Central memory CD8-positive, alpha-beta T cell (primary cell): ENCODE measurements at regions not wholly inside any gene's neighbourhood (a gene's known extent, or its start where the extent isn't known, plus 50 kb on each side); places are given as distances from the start of the nearest gene placed in this dataset.
"Not testable (repeated sequence)": the region's sequence is repeated elsewhere in the genome, so short reads cannot be mapped to it uniquely, and the experiment has no call there.

ENCODE experiments used
- ATAC-seq: fragments of 150-1000 bp; cut with Tn5 transposase; replicated peaks from 2 replicates; pipeline ENCODE4 v1.10.0; 2022; ENCODE audit warnings: mild to moderate bottlenecking, moderate FRiP score, moderate number of reproducible peaks; ENCODE audit not compliant: poor library complexity, severe bottlenecking; ENCODE audit errors: extremely low read depth
- DNase-seq, 2 donors: peaks; one replicate each; pipeline ENCODE4 v3.0.0; 2021; ENCODE audit warnings: low spot score in 2 of 2
- H3K27ac Mint-ChIP-seq: one replicate; pipeline ENCODE4 v1.8.0; 2022; ENCODE audit warnings: low read depth, mild to moderate bottlenecking, moderate library complexity, mixed read lengths
- H3K27me3 Mint-ChIP-seq: one replicate; pipeline ENCODE4 v1.8.0; 2022; ENCODE audit warnings: mixed read lengths
- H3K36me3 Mint-ChIP-seq: one replicate; pipeline ENCODE4 v1.8.0; 2022; ENCODE audit warnings: mild to moderate bottlenecking, moderate library complexity, mixed read lengths; ENCODE audit not compliant: insufficient read depth
- H3K4me1 Mint-ChIP-seq: one replicate; pipeline ENCODE4 v1.8.0; 2022; ENCODE audit warnings: mixed read lengths
- H3K4me3 Mint-ChIP-seq: one replicate; pipeline ENCODE4 v1.8.0; 2022; ENCODE audit warnings: mild to moderate bottlenecking, moderate library complexity, mixed read lengths
- H3K9me3 Mint-ChIP-seq: one replicate; pipeline ENCODE4 v1.8.0; 2022; ENCODE audit warnings: mixed read lengths

- ATAC-seq (no peak), DNase-seq (no peak)
- no peaks in the 10 kb centered on the region for H3K9me3 Mint-ChIP-seq
- H3K27me3 Mint-ChIP-seq, result peaks cover 26% of the 10 kb centered on the region
- H3K4me3 Mint-ChIP-seq, result no peak overlapping the region
- no peaks in the 10 kb centered on the region for H3K36me3 Mint-ChIP-seq
- H3K4me1 Mint-ChIP-seq, result no peaks in the 10 kb centered on the region
- no peak overlapping the region for H3K27ac Mint-ChIP-seq
Measured at GRCh38 chr10:21349912-21350286, 175.6 kb downstream of the SKIDA1 start.

DNA sequence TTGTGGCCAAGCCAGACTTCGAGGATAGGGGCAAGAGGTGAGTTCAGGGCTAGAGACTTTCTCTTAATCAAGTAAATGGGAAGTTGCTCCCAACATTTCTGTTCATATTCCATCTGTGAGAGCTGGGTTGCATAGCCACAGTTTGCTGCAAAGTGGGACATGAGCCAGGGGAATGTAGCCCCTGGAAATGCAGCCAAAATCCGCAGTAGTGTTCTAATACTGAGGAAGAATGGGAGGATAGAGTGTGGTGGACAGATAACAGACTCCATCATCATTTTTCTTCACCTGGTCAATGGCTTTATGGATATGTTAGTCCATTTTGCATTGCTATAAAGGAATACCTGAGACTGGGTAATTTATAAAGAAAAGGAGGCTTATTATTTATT is 177.7 kb downstream of the SKIDA1 start:
- no peak overlapping the region for H3K4me3 Mint-ChIP-seq
- DNase-seq, result no peak
- no peak overlapping the region for H3K27ac Mint-ChIP-seq
- H3K36me3 Mint-ChIP-seq, result no peaks in the 10 kb centered on the region
- no peaks in the 10 kb centered on the region for H3K4me1 Mint-ChIP-seq
- ATAC-seq, result no peak
- peaks cover 22% of the 10 kb centered on the region for H3K27me3 Mint-ChIP-seq
- no peaks in the 10 kb centered on the region for H3K9me3 Mint-ChIP-seq

GRCh38 chr10:21347043-21347784 is 178.3 kb downstream of the SKIDA1 start:
- Mint-ChIP-seq H3K9me3 (no peaks in the 10 kb centered on the region), H3K4me3 (no peak overlapping the region), H3K27ac (no peak overlapping the region), H3K27me3 (peaks cover 22% of the 10 kb centered on the region), H3K36me3 (no peaks in the 10 kb centered on the region), H3K4me1 (no peaks in the 10 kb centered on the region)
- no peak for DNase-seq
- ATAC-seq, result no peak

DNA sequence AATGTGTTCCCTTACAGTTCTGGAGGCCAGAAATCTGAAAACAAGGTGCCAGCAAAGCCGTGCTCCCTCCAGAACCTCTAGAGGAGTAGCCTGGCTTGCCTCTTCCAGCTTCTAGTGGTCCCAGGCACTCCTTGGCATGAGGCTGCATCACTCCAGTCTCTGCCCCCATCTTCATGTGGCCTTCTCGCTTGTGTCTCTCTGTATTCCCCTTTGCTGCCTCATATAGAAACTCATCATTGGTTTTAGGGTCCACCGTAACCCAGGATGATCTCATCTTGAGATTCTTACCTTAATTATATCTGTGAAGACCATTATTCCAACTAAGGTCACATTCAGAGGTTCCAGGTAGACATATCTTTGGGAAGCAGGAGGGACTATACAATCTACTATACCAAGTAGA is 182.4 kb downstream of the SKIDA1 start:
- Mint-ChIP-seq H3K4me3 (no peak overlapping the region), H3K9me3 (no peaks in the 10 kb centered on the region), H3K4me1 (no peaks in the 10 kb centered on the region), H3K27me3 (peaks cover 39% of the 10 kb centered on the region), H3K27ac (no peak overlapping the region), H3K36me3 (no peaks in the 10 kb centered on the region)
- ATAC-seq (no peak), DNase-seq (no peak)

DNA sequence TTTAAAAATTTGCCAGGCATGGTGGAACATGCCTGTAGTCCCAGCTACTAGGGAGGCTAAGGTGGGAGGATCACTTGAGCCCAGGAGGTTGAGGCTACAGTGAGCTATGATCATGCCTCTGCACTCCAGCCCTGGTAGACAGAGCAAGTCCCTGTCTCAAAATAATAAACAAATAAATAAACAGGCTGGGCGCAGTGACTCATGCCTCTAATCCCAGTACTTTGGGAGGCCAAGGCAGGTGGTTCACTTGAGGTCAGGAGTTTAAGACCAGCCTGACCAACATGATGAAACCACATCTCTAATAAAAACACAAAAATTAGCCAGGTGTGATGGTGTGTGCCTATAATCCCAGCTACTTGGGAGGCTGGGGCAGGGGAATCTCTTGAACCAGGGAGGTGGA is 183.0 kb downstream of the SKIDA1 start:
- peaks cover 35% of the 10 kb centered on the region for H3K27me3 Mint-ChIP-seq
- not testable (repeated sequence) for H3K36me3 Mint-ChIP-seq, H3K27ac Mint-ChIP-seq, DNase-seq, H3K4me1 Mint-ChIP-seq, H3K9me3 Mint-ChIP-seq, ATAC-seq, H3K4me3 Mint-ChIP-seq

DNA sequence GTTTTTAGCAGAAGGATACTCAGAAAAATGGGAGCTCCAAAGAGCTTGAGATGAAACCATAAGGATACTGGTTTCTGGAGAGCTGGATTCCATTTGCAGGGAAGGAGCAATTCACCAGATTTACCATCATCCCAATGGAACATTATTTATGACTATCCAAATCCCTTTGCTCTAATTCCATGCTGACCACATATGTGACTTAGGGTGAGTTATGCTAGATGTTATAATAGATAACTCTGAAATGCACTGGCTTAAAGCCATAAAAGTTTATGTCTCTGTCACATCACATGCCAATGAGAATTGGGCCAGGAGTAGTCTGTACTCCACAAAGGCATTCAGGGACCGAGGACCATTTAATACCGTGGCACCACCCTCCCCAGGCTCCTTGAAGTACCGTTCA is 185.2 kb downstream of the SKIDA1 start:
- DNase-seq (no peak), ATAC-seq (no peak)
- no peak overlapping the region for H3K4me3 Mint-ChIP-seq
- H3K36me3 Mint-ChIP-seq, result no peaks in the 10 kb centered on the region
- no peaks in the 10 kb centered on the region for H3K9me3 Mint-ChIP-seq
- no peaks in the 10 kb centered on the region for H3K4me1 Mint-ChIP-seq
- peaks cover 25% of the 10 kb centered on the region for H3K27me3 Mint-ChIP-seq
- no peak overlapping the region for H3K27ac Mint-ChIP-seq

GRCh38 chr10:21337171-21337792 is 188.2 kb downstream of the SKIDA1 start:
- no peak overlapping the region for H3K27ac Mint-ChIP-seq
- no peak for ATAC-seq
- no peak for DNase-seq
- H3K27me3 Mint-ChIP-seq, result peaks cover 25% of the 10 kb centered on the region
- H3K4me1 Mint-ChIP-seq, result no peaks in the 10 kb centered on the region
- H3K36me3 Mint-ChIP-seq, result no peaks in the 10 kb centered on the region
- no peak overlapping the region for H3K4me3 Mint-ChIP-seq
- no peaks in the 10 kb centered on the region for H3K9me3 Mint-ChIP-seq

- H3K36me3 Mint-ChIP-seq, result no peaks in the 10 kb centered on the region
- no peaks in the 10 kb centered on the region for H3K4me1 Mint-ChIP-seq
- H3K9me3 Mint-ChIP-seq, result no peaks in the 10 kb centered on the region
- H3K27ac Mint-ChIP-seq, result no peak overlapping the region
- H3K27me3 Mint-ChIP-seq, result peaks cover 24% of the 10 kb centered on the region
- H3K4me3 Mint-ChIP-seq, result no peak overlapping the region
- ATAC-seq (no peak), DNase-seq (no peak)
Measured at GRCh38 chr10:21336476-21337170, 188.9 kb downstream of the SKIDA1 start.

DNA sequence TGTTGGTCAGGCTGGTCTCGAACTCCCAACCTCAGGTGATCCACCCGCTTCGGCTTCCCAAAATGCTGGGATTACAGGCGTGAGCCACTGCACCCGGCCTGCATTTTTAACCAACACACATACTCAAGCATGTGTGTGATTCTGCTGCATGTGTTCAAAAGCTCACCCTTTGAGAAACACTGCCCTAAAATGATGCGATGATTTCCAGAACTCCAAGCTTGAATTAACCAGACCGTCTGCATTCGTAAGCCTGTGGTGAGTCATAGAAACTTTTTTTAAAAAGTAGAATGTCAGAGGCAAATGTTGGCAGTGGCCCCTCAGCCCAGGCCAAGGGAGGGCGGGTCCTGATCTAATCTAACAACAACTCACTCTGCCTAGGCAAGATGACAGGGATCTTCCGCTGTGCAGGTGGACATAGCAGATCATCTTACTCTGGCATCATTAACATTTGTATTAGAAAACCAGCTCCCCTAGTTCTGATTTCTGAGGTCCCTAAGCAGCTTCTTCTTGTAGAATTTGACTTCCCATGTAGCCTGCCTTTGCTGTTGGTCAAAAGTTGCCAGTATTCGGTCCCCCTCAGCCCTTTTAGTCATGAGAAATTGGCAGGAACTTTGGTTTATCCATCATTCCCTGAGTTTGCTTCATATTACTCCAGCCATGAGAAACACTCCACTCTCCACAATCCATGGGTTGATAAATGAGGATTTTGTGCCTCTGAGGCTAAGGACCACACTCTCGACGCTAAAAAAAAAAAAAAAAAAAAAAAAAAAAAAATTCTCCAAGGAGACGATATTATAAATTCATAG is 190.4 kb downstream of the SKIDA1 start:
- no peak for ATAC-seq
- H3K36me3 Mint-ChIP-seq, result no peaks in the 10 kb centered on the region

DNA sequence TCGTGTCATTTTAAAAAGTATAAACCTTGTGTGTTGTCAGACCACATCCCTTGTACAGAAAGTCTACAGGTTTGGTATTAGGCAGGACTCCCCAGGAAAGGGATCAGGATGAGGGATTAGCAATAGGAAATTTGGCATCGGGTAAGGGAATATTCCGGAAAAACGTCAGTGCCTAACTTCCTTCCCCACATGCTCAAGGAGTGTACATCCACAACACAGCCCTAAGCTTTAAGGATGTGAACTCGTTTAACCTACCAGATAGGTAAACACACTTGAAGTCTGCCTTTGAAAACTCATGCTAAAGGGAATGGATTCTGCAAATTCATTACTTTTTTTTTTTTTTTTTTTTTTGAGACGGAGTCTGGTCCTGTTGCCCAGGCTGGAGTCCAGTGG is 194.9 kb downstream of the SKIDA1 start:
- H3K9me3 Mint-ChIP-seq, result no peaks in the 10 kb centered on the region
- ATAC-seq, result no peak
- H3K4me1 Mint-ChIP-seq, result no peaks in the 10 kb centered on the region
- H3K27me3 Mint-ChIP-seq, result peaks cover 7% of the 10 kb centered on the region
- H3K36me3 Mint-ChIP-seq, result no peaks in the 10 kb centered on the region
- no peak overlapping the region for H3K4me3 Mint-ChIP-seq
- DNase-seq, result no peak
- H3K27ac Mint-ChIP-seq, result no peak overlapping the region

More for the DNA sequence above, 190.4 kb downstream of the SKIDA1 start:
- Mint-ChIP-seq H3K4me3 (no peak overlapping the region), H3K27me3 (peaks cover 10% of the 10 kb centered on the region), H3K9me3 (no peaks in the 10 kb centered on the region), H3K27ac (no peak overlapping the region), H3K4me1 (no peaks in the 10 kb centered on the region)
- DNase-seq, result no peak

GRCh38 chr10:21329995-21330627 is 195.4 kb downstream of the SKIDA1 start:
- H3K4me3 Mint-ChIP-seq, result no peak overlapping the region
- DNase-seq (no peak), ATAC-seq (no peak)
- H3K27me3 Mint-ChIP-seq, result peaks cover 7% of the 10 kb centered on the region
- H3K4me1 Mint-ChIP-seq, result no peaks in the 10 kb centered on the region
- H3K36me3 Mint-ChIP-seq, result no peaks in the 10 kb centered on the region
- H3K9me3 Mint-ChIP-seq, result no peaks in the 10 kb centered on the region
- no peak overlapping the region for H3K27ac Mint-ChIP-seq

GRCh38 chr10:21327289-21327993 is 198.0 kb downstream of the SKIDA1 start:
- peaks cover 7% of the 10 kb centered on the region for H3K27me3 Mint-ChIP-seq
- no peaks in the 10 kb centered on the region for H3K9me3 Mint-ChIP-seq
- H3K36me3 Mint-ChIP-seq, result no peaks in the 10 kb centered on the region
- no peak overlapping the region for H3K4me3 Mint-ChIP-seq
- no peak for ATAC-seq
- no peaks in the 10 kb centered on the region for H3K4me1 Mint-ChIP-seq
- H3K27ac Mint-ChIP-seq, result no peak overlapping the region
- no peak for DNase-seq
